HG02885 (cell line): ENCODE measurements at regions not wholly inside any gene's neighbourhood (a gene's known extent, or its start where the extent isn't known, plus 50 kb on each side); places are given as distances from the start of the nearest gene placed in this dataset.

Experiments
- ATAC-seq: cut with Tn5 transposase; IDR thresholded peaks from one replicate; pipeline ENCODE4 v1.9.1; 2021; ENCODE audit warnings: mild to moderate bottlenecking; ENCODE audit not compliant: unreplicated experiment, poor library complexity

- no peak for ATAC-seq
Observed at GRCh38 chr9:31637265-31637664, 747.2 kb upstream of the ACO1 start.

DNA sequence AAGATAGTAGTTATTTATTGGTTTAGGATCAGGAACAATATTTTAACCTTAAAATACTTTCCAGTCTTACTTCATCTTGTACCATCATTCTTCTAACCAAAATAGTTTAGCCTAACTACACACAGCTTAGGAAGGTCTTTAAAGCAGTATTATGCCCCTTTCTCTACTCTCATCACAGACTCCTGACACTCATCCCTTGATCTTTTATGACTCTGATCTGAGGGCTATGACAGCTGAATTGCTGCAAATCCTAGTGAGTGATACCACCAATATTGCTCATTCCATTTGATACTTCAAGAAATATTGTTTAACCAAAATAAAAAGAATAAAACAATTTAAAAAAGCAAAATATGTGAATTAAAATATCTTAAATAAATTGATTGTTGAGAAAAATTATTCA, 746.6 kb upstream of the ACO1 start:
- ATAC-seq, result no peak

GRCh38 chr9:31639451-31639850, 745.0 kb upstream of the ACO1 start:
- ATAC-seq, result no peak

DNA sequence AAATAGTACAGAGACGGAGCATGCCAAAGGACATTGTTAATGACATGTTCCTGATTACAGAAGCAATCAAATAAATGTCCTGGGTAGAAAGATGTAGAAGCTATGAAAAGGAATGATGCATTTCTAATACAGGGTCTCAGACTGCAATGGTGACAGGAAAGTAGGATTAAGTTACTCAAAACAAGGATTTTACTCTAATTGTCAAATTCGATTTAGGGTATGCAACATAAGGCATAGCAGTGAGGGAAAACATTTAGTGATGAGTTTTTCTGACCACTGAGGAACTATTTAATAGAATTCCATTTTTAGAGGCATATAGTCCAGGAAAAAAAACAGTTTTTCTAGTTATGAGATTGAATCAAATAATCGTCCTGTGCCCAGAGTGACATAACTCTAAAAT, 715.1 kb upstream of the ACO1 start:
- ATAC-seq, result no peak

- no peak for ATAC-seq
Observed at GRCh38 chr9:31671011-31671410, 713.4 kb upstream of the ACO1 start.

GRCh38 chr9:31674264-31674663, 710.2 kb upstream of the ACO1 start:
- no peak for ATAC-seq

- no peak for ATAC-seq
Observed at GRCh38 chr9:31677415-31677814, 707.0 kb upstream of the ACO1 start.

DNA sequence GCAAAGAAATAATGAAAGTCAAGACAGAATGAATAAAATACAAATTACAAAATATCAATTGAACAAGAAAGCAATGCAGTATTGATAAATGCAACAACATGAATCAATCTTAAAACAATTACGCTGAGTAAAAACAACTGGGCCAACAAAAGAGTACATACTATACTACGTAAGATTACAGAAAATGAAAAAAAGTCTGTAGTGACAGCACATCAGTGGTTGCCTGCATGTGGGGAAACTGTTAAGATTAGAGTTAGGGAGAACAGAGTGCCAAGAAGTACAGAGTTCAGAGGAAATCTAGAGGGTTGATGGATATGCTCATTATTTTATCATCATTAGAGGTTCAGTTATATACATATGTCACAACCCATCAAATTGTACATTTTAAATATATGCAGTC, 706.6 kb upstream of the ACO1 start:
- no peak for ATAC-seq

GRCh38 chr9:31683116-31683515, 701.3 kb upstream of the ACO1 start:
- ATAC-seq, result no peak

DNA sequence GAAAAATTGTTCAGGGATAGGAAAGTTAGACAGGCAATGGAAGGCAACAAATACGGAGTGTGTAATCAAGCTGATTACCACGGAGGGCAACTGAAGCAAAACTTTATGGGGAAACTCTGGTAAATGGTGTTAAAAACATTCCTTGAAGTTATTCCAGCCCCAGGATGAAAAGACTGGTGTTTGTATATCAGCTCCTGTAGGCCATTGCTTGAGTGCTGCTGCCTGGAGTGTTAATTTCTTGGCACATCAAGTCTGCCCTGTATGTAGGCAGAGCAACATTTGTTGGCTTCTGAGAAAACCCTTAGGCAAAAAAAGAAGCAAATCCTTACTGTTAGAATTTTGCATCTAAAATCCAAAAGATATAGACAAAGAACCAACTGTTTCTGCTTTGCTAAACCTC, 686.5 kb upstream of the ACO1 start:
- no peak for ATAC-seq

DNA sequence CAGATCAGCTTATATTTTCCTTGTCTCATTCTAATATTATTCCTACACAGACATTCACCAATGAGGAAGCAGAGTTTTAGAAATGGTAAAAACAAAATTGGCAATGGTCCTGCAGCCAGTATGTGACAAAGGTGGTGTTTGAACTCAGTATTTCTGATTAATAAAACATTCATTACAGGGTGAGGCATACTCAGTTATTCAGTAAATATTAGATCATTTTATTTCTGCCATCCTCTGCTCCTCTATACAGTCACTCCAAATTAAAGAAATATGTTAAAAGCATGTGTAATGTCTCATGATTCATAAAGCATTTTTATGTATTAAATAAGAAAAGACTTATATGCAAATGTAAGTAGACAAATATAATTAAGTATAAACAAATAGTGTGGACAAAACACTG, 684.6 kb upstream of the ACO1 start:
- no peak for ATAC-seq

DNA sequence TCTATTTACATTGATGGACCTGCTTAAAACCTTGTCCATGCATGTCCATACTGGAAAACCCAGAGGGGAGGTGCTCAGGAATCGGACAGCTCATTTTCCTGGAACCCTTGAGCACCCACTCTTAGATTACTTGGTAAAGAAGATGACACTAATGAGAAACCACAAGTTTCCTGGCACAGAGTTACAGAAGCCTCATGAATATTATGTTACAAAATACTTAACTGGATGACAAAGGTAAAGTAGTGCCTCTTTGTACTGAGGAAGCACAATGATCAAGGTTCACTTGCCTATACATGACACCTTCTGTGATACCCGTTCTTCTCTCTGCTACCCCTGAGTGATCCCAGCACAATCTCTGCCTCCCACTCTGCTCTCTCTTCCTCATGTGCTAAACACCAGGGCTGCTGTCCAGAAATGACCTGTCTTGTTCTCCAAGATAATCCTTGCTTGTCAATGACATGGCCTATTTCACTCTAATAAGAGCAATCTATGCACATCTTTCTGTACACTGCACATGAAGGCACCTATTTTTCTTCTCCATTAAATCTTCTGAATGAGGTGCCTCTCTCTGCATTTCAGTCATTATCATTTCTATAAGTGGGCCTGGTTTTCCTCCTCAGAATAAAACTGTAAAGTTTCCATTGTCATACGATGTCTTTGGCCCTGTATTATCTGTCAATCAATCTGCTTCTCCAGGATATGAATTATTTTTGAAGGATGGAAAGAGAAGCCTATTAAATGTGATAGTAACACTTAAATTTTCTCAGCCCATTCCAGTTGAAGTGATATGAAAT, 684.0 kb upstream of the ACO1 start:
- ATAC-seq, result no peak

DNA sequence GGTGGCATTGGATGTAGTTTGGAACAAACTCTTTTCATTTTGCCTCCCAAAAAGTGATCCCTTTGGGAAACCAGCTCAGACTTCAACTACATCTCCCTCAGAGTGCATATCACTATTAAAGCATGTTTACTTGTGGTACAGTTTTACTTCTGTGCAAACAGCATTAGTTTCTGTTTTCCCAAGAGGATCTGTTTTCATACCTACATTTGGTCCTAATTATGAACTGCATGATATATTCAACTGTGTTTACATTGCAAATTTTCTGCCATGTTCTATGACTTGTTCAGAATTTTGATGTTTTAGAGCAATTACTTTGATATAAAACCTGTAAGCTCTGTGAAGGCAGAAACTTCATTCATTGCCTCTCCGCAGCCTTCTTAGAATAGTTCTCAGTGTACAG, 681.5 kb upstream of the ACO1 start:
- ATAC-seq, result no peak

GRCh38 chr9:31715250-31715649, 669.2 kb upstream of the ACO1 start:
- no peak for ATAC-seq

GRCh38 chr9:31719262-31719661, 665.2 kb upstream of the ACO1 start:
- no peak for ATAC-seq

DNA sequence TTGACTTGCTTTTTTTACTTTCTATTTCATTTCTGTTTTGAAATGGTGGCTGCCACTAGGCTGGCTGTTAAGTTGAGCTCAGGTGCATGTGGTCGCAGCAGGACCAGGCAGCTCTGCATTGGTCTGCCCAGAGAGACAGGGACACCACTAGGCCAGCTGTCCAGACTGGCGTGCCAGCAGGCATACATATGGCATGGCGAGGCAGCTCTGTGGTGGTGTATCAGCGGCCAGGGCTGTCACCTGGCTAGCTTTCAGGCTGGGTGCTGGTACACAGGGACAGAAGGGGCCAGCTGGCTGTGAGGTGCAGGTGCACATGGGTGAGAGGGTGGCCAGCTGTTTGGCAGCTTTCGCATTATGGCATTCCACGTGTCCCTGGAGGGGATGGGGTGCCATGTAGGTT, 654.0 kb upstream of the ACO1 start:
- ATAC-seq, result no peak

- ATAC-seq, result no peak
Observed at GRCh38 chr9:31733166-31733565, 651.3 kb upstream of the ACO1 start.

- ATAC-seq, result no peak
Observed at GRCh38 chr9:31736581-31737179, 647.8 kb upstream of the ACO1 start.

GRCh38 chr9:31740705-31741104, 643.7 kb upstream of the ACO1 start:
- no peak for ATAC-seq

DNA sequence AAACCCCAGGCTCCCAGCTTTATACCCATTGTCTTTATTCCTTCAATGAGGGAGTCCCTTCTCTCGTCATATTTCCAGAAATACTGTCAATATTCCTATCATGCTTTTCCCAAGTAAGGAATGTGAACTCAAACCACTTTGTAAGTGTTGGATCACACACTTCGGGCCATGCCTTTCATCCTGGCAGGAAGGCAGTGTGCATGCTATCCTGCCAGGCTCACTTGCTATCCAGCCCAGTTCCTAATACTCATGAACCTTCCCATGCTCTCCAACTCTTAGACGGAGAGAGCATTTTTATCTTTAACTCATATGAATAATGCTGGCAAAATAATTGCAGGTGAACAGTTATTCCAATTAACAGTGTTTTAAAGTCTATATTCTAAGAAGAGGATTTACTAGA, 639.9 kb upstream of the ACO1 start:
- ATAC-seq, result no peak

- ATAC-seq, result no peak
Observed at GRCh38 chr9:31745468-31745867, 639.0 kb upstream of the ACO1 start.

DNA sequence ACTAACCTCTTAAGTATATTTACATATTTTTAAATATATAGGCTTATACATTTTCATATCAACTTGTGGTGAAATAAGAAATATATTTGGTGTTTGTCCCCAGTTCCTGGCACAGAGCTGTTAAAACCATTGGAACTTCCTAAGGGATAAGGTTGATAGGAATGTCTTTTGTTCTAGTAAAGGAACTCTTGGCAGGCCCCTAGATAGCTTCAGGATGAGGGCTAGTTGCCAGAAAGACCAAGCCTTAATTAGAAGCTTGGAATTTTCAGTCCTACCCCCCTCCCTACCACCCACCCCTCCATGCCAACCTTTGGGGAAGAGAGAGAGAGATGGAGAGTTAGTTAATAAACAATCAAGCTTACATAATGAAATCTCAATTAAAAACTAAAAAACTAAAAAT, 638.6 kb upstream of the ACO1 start:
- ATAC-seq, result no peak
